Erythroblast (primary cell): ENCODE measurements at regions not wholly inside any gene's neighbourhood (a gene's known extent, or its start where the extent isn't known, plus 50 kb on each side); places are given as distances from the start of the nearest gene placed in this dataset.

ENCODE experiments used
- DNase-seq, 2 experiments: peaks; one replicate each; lab custom pipeline; 2025; lab: John Stamatoyannopoulos, UW
- GATA1 ChIP-seq: IDR thresholded peaks from 2 replicates; pipeline ENCODE4 v1.6.1; 2011; ENCODE audit warnings: low read depth, mild to moderate bottlenecking, control low read depth, low read length, moderate library complexity
- POLR2A ChIP-seq: IDR thresholded peaks from 2 replicates; pipeline ENCODE4 v1.6.1; 2011; ENCODE audit warnings: mild to moderate bottlenecking, low read length

DNA sequence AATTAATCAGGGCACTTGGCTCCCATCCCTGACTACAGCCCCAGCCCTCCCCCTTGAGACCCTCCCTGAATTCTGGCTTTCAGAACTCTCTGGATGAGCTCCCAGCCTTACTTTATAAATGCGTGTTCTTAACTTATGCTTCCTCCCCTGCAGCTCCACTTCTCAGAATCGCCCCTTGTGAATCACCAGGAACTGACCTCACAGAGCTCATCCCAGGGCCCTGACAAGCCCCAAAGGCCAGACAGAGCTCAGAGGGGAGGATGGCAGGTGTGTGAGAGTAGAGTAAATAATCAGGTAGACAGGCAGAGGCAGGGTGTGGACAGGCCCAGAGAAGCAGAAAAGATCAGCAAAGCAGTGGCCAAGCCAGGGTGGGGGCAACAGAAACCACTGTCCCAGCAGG is 68.2 kb upstream of the FOXN3 start:
- TF ChIP-seq GATA1, result no peak
- TF ChIP-seq POLR2A, result no peak

DNA sequence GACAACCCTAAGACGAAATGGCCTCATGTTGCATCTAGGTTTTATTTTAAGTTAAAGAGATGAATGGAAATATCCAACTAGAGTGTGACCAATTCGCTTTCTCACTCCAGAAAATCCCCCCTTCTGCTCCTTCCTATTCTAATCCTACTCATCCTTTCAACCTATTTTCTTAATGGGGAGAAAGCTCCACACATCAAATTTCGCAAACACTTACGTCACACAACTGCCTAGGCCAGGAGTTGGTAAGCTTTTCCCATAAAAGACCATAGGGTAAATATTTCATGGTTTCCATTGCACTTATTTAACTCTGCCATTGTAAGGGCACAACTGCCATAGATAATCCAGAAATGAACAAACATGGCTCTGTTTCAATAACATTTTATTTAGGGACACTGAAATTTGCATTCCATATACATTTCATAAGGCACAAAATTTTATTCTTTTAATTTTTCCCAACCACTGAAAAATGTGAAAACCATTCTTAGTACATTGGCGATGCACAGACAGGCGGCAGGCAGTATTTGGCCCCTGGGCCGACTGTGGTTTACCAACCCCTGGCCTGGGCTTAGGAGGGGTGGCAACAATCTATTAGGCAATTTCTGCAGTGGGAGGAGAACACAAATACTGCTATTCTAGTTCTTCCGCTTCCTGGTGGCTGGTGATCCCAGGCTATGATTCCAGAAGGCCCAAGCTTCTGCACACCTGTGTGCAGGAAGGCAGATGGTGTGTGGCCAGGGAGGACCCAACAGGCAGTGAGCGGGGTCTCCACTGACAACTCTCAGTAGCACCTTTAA is 67.2 kb upstream of the FOXN3 start:
- TF ChIP-seq GATA1 (no peak), POLR2A (no peak)
- no peak for DNase-seq

More for the DNA sequence above, 68.2 kb upstream of the FOXN3 start:
- DNase-seq, result no peak

DNA sequence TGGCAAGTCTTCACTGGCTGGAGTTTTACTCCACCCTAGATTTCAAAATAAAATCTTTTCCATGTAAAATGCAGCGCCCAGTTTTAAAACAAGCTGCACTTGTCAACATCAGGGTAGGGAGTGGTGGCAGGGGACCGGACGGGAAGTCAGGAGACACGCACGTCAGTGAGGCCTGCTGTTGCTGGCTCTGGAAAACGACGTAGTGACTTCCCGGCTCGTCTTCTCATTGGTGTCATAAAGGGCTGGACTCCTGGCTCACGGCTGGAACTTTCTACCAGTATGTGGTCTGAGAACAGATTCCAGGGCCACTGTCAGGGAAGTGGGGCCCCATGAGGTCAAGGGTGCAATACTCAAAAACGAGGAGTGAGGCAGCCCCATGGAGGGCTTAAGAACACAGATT is 64.2 kb upstream of the FOXN3 start:
- no peak for DNase-seq
- no peak for TF ChIP-seq GATA1
- TF ChIP-seq POLR2A, result no peak

DNA sequence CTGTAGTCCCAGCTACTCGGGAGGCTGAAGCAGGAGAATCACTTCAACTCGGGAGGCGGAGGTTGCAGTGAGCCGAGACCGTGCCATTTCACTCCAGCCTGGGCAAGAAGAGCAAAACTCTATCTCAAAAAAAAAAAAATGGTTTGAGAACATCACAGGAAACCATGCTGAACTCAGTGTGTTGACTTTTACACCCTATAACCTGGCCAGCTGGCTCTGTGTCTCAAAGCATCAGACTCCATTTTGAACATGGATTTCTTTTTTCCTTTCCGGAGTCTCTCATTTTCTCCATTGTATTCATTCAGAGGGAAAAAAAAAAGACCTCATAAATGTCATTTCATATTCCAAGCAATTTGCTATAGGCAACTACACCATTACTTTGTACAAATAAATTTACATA is 63.2 kb upstream of the FOXN3 start:
- no peak for DNase-seq
- TF ChIP-seq POLR2A, result no peak
- no peak for TF ChIP-seq GATA1

DNA sequence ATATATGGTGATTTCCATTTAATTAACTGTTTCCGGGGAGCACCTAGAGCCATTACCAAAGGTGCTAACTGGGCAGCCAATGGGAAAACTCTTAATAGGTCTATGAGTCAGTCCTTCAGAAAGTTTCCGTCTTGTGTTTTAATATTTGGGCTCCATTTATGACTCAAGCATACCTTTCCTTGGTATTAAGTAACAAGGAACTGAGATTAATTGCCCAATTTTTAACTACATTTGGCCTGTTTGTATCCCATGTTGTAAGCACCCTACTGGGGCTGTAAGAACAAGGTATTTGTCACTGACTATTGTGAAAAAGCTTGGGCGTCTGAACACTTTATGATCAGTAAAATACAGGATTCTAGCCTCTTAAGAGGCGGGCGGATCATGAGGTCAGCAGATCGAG is 62.8 kb upstream of the FOXN3 start:
- DNase-seq, result no peak
- TF ChIP-seq POLR2A (no peak), GATA1 (no peak)

DNA sequence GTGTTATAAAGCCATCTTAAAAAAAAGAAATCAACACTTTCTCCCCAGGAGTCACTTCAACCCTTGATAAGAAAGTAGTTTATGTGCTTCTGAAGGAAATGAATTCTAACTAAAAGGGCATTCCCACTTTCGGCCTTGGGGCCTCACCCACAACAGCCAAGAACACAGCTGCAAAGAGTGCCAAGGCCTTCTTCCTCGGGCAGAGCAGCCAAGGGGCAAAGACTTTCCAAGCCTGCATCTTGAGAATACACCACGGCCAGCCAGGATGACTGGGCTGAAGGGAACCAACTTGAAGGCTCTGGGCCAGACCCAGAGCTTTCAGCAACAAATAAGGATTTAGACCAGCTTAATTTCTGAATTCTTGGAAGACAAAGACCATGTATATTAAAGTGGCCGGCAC is 60.4 kb upstream of the FOXN3 start:
- no peak for DNase-seq
- TF ChIP-seq GATA1, result no peak
- no peak for TF ChIP-seq POLR2A

DNA sequence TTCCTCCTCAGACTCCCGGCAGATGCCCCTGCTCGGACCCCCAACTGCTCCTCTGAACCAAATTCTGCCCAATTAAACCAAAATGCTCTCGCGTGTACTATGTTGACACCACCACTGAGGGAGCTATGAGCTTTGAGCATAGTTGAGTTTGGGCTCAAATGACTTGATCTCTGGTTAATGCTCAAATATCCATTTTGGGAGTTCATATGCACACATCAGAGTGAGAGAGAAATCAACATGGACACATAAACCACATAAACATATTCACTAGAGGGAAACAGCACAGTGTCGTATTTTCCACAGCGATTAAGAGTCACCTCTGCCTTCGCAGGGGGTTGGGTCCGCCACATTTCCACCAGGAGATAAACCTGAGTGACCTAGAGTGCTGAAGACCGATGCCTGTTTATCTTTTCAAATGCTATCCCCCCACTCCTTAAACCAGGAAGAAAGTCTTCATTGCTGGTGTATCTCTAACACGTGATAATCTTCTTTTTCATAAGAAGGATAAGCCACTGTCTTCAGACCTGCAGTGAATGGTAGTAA is 59.4 kb upstream of the FOXN3 start:
- DNase-seq, result no peak

DNA sequence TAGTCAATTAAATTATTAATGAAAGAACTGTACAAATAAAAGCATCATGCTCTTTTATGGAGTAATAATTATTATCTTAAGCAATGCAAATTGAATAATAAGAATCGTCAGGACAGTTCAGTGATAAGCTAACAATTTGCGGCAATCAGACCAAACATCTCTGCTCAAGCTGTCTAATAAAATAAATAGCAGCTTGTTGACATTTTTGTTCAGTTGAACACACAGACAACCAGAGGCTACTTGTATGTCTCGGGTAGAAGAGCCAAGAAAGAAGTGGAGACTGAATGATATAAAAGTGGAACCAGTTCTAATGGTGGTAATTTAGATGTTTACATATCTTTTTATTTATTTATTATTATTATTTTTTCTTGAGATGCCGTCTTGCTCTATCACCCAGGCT is 57.4 kb upstream of the FOXN3 start:
- no peak for DNase-seq
- TF ChIP-seq POLR2A (no peak), GATA1 (no peak)

More for the DNA sequence above, 59.4 kb upstream of the FOXN3 start:
- TF ChIP-seq GATA1 (no peak), POLR2A (no peak)

DNA sequence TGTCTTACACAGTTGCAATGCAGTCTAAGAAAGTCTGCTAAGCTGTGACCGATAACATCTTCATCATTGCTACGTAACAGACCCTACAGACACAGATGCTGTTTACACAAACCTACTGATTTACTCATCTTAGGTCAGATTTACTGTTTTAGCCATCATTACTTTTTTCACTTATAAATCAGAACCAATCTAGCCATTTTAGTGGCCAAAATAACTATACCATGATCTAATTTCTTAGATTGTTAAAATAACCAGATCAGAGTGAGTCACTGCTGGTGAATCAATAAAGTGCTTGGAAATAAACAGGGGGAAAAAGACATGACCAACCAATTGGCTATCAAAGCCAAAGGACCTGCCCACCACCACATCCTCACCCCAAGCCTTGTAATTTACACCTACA is 57.0 kb upstream of the FOXN3 start:
- TF ChIP-seq POLR2A (no peak), GATA1 (no peak)
- no peak for DNase-seq

DNA sequence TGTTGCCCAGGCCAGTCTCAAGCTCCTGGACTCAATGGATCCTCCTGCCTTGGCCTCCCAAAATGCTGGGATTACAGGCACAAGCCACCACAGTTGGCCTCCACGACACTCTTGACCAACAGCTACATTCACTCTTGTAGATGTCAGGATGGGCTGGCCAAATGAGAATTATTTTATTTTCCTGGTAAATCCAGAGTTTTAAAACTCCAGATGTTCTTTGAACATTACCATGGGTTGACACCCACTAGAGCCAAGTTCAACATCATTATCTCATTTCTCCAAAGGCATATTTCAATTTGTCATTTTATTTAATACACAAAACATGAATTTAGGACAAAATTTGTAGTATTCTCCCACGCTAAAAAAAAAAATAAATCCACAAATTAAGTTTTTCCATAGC is 56.5 kb upstream of the FOXN3 start:
- TF ChIP-seq POLR2A (no peak), GATA1 (no peak)
- DNase-seq, result no peak

DNA sequence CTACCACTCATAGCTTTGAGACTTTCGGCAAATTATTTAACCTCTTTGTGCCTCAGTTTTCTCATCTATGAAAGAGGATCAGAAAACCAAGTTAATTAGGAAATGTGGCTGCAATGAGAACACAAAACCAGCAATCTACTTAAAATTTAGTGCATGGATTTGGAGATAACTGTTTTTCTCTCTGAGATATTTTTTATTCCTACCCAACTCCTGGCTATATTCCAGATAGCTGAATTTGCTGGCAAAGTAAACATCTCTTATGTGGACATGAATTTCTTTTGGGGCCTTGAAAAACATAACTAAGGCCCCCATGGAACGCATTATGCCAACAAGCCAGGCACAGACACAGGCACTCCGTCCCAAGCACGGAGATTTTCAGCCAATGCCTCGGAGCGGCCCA is 53.4 kb upstream of the FOXN3 start:
- no peak for TF ChIP-seq GATA1
- peak; percentile 35 to 48 for DNase-seq

DNA sequence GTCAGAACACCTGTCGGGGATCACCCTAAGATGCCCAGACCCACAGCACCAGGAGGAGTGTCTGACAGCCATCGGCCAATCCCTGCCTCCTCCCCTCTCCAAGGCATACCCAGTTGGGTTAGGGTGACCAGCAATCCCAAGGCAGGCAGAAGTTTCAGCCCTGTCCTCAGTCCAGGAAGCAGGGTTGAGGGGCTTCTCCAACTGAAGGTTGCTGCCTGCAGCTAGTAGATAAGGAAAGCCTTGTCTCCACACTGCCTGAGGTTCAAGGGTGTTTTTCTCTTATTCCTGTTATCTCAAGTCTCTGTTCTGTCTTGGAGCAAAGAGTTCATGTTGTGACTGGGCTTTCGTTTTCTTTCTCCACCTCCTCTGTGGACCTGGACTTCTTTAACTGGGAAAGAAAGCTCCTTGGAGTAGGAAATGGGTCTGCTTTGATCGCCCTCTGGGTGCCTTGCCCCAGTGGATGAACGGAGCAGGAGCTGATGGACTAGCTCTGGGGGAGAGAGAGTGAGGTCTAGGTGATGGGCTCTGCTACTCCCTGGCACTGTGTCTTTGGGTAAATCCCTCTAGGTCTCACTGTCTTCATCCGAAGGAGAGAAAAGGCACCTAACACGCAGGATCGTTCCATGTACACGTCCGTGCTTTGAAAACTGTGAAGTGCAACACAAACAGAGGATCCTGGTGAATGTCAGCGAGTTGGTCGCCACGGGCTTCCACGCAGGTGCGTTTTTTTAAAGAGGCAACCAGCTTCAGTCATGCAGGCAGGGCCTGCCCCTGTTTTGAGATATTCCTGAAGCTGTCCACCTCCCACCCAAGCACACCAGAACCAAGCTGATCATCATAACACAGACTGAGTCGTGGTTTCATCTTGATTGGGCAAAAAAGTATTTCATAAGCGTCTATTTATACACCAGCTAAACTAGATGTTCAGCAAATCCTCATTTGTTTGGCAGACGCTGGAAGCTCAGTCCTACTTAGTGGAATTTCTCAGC is 52.5 kb upstream of the FOXN3 start:
- peak; percentile 83 to 95 for DNase-seq
- TF ChIP-seq POLR2A (peak; percentile 29), GATA1 (no peak)

DNA sequence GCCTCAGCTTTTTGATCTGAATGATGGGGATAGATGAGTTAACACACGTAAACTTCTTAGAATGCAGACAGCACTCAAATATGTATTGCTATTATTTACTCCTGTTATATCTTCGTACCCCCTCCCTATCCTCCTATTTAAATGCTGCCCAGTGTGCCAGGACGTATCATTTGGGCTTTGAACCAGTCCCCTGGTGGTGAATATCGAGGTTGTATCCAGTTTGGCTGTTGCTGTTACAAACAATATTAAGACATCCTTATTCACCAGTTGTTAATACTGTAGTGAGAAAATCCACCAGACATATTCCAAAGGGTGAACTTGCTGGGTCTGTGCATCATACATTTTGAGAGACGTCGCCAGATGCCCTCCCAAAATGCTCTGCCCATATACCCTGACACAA is 51.5 kb upstream of the FOXN3 start:
- TF ChIP-seq POLR2A (no peak), GATA1 (no peak)
- peak; percentile 29 to 31 for DNase-seq

DNA sequence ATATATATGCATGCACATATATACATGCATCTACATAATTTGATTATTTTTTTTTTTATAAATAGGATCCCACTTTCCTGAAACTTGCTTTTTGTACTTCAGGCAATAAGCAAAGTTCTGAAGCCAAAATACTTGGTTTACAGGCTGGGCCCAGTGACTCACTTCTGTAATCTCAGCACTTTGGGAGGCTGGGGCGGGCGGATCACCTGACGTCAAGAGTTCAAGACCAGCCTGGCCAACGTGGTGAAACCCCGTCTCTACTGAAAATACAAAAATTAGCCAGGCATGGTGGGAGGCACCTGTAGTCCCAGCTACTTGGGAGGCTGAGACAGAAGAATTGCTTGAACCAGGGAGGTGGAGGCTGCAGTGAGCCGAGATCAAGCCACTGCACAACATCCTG is 51.0 kb upstream of the FOXN3 start:
- peak in 1 of 2 experiments; percentile 10 for DNase-seq

DNA sequence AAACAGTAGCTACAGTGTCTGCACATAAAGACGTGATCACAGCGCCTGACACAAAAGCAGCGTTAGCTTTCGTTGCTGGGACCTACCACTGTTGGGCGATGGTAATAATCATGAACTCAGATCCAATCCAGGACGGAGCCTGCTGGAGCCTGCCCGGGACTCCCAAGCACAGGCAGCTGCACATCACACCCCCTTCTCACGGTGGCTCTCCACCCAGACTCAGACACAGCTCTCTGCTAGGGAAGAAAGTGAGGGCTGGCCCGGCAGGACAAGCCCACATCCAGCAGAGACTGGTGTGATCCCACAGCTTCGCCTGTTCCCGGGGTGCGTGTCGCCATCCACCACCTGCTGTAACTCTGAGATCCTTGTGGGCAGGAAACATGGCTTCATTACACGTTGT is 49.9 kb upstream of the FOXN3 start:
- TF ChIP-seq GATA1, result no peak
- TF ChIP-seq POLR2A, result no peak
- DNase-seq, result no peak
